Astrocyte (in vitro differentiated cells and primary cell): ENCODE measurements at regions not wholly inside any gene's neighbourhood (a gene's known extent, or its start where the extent isn't known, plus 50 kb on each side); places are given as distances from the start of the nearest gene placed in this dataset.

Experiments used
- DNase-seq: peaks from one replicate; pipeline ENCODE4 v3.0.0-alpha.2; 2010; ENCODE audit warnings: low read depth
- FAIRE-seq: peaks from 2 replicates; lab custom pipeline; 2011; peaks lifted over from hg19 to GRCh38; lab: Jason Lieb, UNC
- H2AFZ ChIP-seq: 2 replicates; pipeline ENCODE4 v1.6.0; 2012; ENCODE audit warnings: low read depth, low read length, inconsistent platforms
- H3K27ac ChIP-seq: 2 replicates; pipeline ENCODE4 v1.5.1; 2011; ENCODE audit warnings: low read depth, low read length, inconsistent platforms
- H3K27me3 ChIP-seq: 2 replicates; pipeline ENCODE4 v1.6.0; 2011; ENCODE audit warnings: low read length, inconsistent platforms; ENCODE audit not compliant: insufficient read depth
- H3K36me3 ChIP-seq: 2 replicates; pipeline ENCODE4 v1.5.1; 2011; ENCODE audit warnings: low read length, inconsistent platforms; ENCODE audit not compliant: insufficient read depth
- H3K4me1 ChIP-seq: 2 replicates; pipeline ENCODE4 v1.5.1; 2011; ENCODE audit warnings: low read length, inconsistent platforms; ENCODE audit not compliant: insufficient read depth
- H3K4me2 ChIP-seq: 2 replicates; pipeline ENCODE4 v1.6.0; 2012; ENCODE audit warnings: low read length, inconsistent platforms
- H3K4me3 ChIP-seq: 2 replicates; pipeline ENCODE4 v1.5.1; 2011; ENCODE audit warnings: low read depth, mild to moderate bottlenecking, low read length, inconsistent platforms; ENCODE audit not compliant: insufficient read depth
- H3K79me2 ChIP-seq: 2 replicates; pipeline ENCODE4 v1.6.0; 2012; ENCODE audit warnings: mild to moderate bottlenecking, low read length, inconsistent platforms; ENCODE audit not compliant: insufficient read depth
- H3K9ac ChIP-seq: 2 replicates; pipeline ENCODE4 v1.6.0; 2012; ENCODE audit warnings: mild to moderate bottlenecking, low read length, inconsistent platforms
- H3K9me3 ChIP-seq: 2 replicates; pipeline ENCODE4 v1.5.1; 2012; ENCODE audit warnings: low read depth, mild to moderate bottlenecking, low read length, inconsistent platforms; ENCODE audit not compliant: insufficient read depth
- H4K20me1 ChIP-seq: 2 replicates; pipeline ENCODE4 v1.6.0; 2012; ENCODE audit warnings: low read length, inconsistent platforms; ENCODE audit not compliant: insufficient read depth
- H3K27ac Mint-ChIP-seq: one replicate; pipeline ENCODE4 v1.8.0; 2021; ENCODE audit warnings: mild to moderate bottlenecking, mixed read lengths; ENCODE audit not compliant: unreplicated experiment
- H3K27me3 Mint-ChIP-seq: one replicate; pipeline ENCODE4 v1.8.0; 2021; ENCODE audit warnings: low read depth, mixed read lengths; ENCODE audit not compliant: unreplicated experiment
- H3K36me3 Mint-ChIP-seq: one replicate; pipeline ENCODE4 v1.8.0; 2021; ENCODE audit warnings: low read depth, mixed read lengths; ENCODE audit not compliant: unreplicated experiment
- H3K4me1 Mint-ChIP-seq: one replicate; pipeline ENCODE4 v1.8.0; 2021; ENCODE audit warnings: low read depth, mixed read lengths; ENCODE audit not compliant: unreplicated experiment
- H3K4me3 Mint-ChIP-seq: one replicate; pipeline ENCODE4 v1.8.0; 2021; ENCODE audit warnings: mild to moderate bottlenecking, moderate library complexity, mixed read lengths; ENCODE audit not compliant: unreplicated experiment
- H3K9me3 Mint-ChIP-seq: one replicate; pipeline ENCODE4 v1.8.0; 2021; ENCODE audit warnings: mild to moderate bottlenecking, mixed read lengths; ENCODE audit not compliant: unreplicated experiment
- CTCF ChIP-seq: IDR thresholded peaks from 2 replicates; pipeline ENCODE4 v1.5.1; 2011; ENCODE audit warnings: low read depth, mild to moderate bottlenecking, inconsistent platforms, low read length, moderate library complexity; ENCODE audit not compliant: insufficient read depth
- EZH2 ChIP-seq: IDR thresholded peaks from 2 replicates; pipeline ENCODE4 v1.6.1; 2012; ENCODE audit warnings: mild to moderate bottlenecking, low read length, inconsistent platforms; ENCODE audit not compliant: insufficient read depth

- no peak overlapping the region for H3K4me2 ChIP-seq
- no peak overlapping the region for H3K27ac ChIP-seq
- H3K79me2 ChIP-seq: no peaks in the 10 kb centered on the region
- peaks cover 3% of the 10 kb centered on the region for H3K9me3 Mint-ChIP-seq
- no peak overlapping the region for H3K4me3 Mint-ChIP-seq
- H3K27me3 ChIP-seq: no peaks in the 10 kb centered on the region
- no peaks in the 10 kb centered on the region for H3K27me3 Mint-ChIP-seq
- no peaks in the 10 kb centered on the region for H3K36me3 ChIP-seq
- no peak overlapping the region for H3K4me3 ChIP-seq
- H3K4me1 ChIP-seq: no peaks in the 10 kb centered on the region
- no peaks in the 10 kb centered on the region for H3K9me3 ChIP-seq
- no peak overlapping the region for H3K27ac Mint-ChIP-seq
- no peaks in the 10 kb centered on the region for H4K20me1 ChIP-seq
- FAIRE-seq (no peak), DNase-seq (no peak)
- H3K4me1 Mint-ChIP-seq: no peaks in the 10 kb centered on the region
- H3K9ac ChIP-seq: no peak overlapping the region
- TF ChIP-seq CTCF: no peak
- no peak for TF ChIP-seq EZH2
- H3K36me3 Mint-ChIP-seq: no peaks in the 10 kb centered on the region
- H2AFZ ChIP-seq: no peak overlapping the region
These were observed 56.3 kb upstream of the PRL start for GRCh38 chr6:22353101-22353500.

- H2AFZ ChIP-seq: no peak overlapping the region
- no peaks in the 10 kb centered on the region for H3K36me3 ChIP-seq
- Mint-ChIP-seq H3K4me1 (no peaks in the 10 kb centered on the region), H3K4me3 (no peak overlapping the region), H3K9me3 (peaks cover 3% of the 10 kb centered on the region), H3K27me3 (no peaks in the 10 kb centered on the region), H3K36me3 (no peaks in the 10 kb centered on the region), H3K27ac (no peak overlapping the region)
- TF ChIP-seq EZH2 (no peak), CTCF (no peak)
- DNase-seq: no peak
- H3K79me2 ChIP-seq: no peaks in the 10 kb centered on the region
- H3K9ac ChIP-seq: no peak overlapping the region
- no peaks in the 10 kb centered on the region for H4K20me1 ChIP-seq
- no peak overlapping the region for H3K27ac ChIP-seq
- H3K9me3 ChIP-seq: no peaks in the 10 kb centered on the region
- no peak for FAIRE-seq
- no peak overlapping the region for H3K4me2 ChIP-seq
- H3K27me3 ChIP-seq: no peaks in the 10 kb centered on the region
- no peak overlapping the region for H3K4me3 ChIP-seq
- H3K4me1 ChIP-seq: no peaks in the 10 kb centered on the region
These were observed 59.6 kb upstream of the PRL start for GRCh38 chr6:22356362-22356940.

GRCh38 chr6:22357724-22358189 lies 60.9 kb upstream of the PRL start:
- Mint-ChIP-seq H3K27ac (no peak overlapping the region), H3K4me3 (no peak overlapping the region), H3K4me1 (peaks cover 4% of the 10 kb centered on the region), H3K36me3 (no peaks in the 10 kb centered on the region), H3K9me3 (peaks cover 3% of the 10 kb centered on the region), H3K27me3 (no peaks in the 10 kb centered on the region)
- Histone ChIP-seq H3K27ac (no peak overlapping the region), H3K9ac (no peak overlapping the region), H3K4me1 (no peaks in the 10 kb centered on the region), H3K4me2 (no peak overlapping the region), H4K20me1 (no peaks in the 10 kb centered on the region), H3K9me3 (no peaks in the 10 kb centered on the region), H3K36me3 (no peaks in the 10 kb centered on the region), H3K27me3 (no peaks in the 10 kb centered on the region), H3K79me2 (no peaks in the 10 kb centered on the region), H3K4me3 (no peak overlapping the region), H2AFZ (no peak overlapping the region)
- TF ChIP-seq EZH2 (no peak), CTCF (no peak)
- FAIRE-seq: no peak
- DNase-seq: no peak
